Uterus (tissue), 3 donors: ENCODE measurements at regions not wholly inside any gene's neighbourhood (a gene's known extent, or its start where the extent isn't known, plus 50 kb on each side); places are given as distances from the start of the nearest gene placed in this dataset.

Experiments
- DNase-seq, 2 donors: peaks; one replicate each; pipeline ENCODE4 v3.0.0-alpha.2; 2019 to 2020
- H3K27ac ChIP-seq, 2 donors: fragments of 200-600 bp; sonication (generic); 1 replicate in 1 of 2; 2 replicates in 1 of 2; pipeline ENCODE4 v1.5.1; 2016 to 2018
- H3K27me3 ChIP-seq, 2 donors: fragments of 200-600 bp; sonication (generic); one replicate each; pipeline ENCODE4 v1.5.1; 2018 to 2019; ENCODE audit warnings: control low read depth in 1 of 2
- H3K36me3 ChIP-seq, 2 donors: fragments of 200-600 bp; sonication (generic); one replicate each; pipeline ENCODE4 v1.5.1; 2019; ENCODE audit warnings: control low read depth in 1 of 2
- H3K4me1 ChIP-seq, 2 donors: fragments of 200-600 bp; sonication (generic); one replicate each; pipeline ENCODE4 v1.5.1; 2018 to 2019; ENCODE audit warnings: control low read depth in 1 of 2
- H3K4me3 ChIP-seq, 2 donors: fragments of 200-600 bp; sonication (generic); 1 replicate in 1 of 2; 2 replicates in 1 of 2; pipeline ENCODE4 v1.5.1; 2018 to 2019; ENCODE audit warnings: mild to moderate bottlenecking in 1 of 2
- H3K9me3 ChIP-seq, 2 donors: fragments of 200-600 bp; sonication (generic); one replicate each; pipeline ENCODE4 v1.5.1; 2019; ENCODE audit warnings: control low read depth in 1 of 2
- CTCF ChIP-seq, 4 experiments: fragments of 200-600 bp in 2 of 4; fragments of 450-650 bp in 2 of 4; sonication (generic) in 2 of 4; IDR thresholded peaks; one replicate each; pipeline ENCODE4 v1.5.1; 2016 to 2019; ENCODE audit warnings: antibody characterized with exemption in 4 of 4, mild to moderate bottlenecking in 2 of 4, moderate library complexity in 1 of 4
- POLR2A ChIP-seq, 2 donors: fragments of 450-650 bp; IDR thresholded peaks; one replicate each; pipeline ENCODE4 v1.6.1; 2016; ENCODE audit warnings: antibody characterized with exemption in 2 of 2, mild to moderate bottlenecking in 1 of 2, moderate library complexity in 1 of 2
- intact Hi-C: fragments of 100-400 bp; cut with DNase I; formaldehyde crosslinking; loops from one replicate; pipeline ENCODE4 v1.15.1; 2023; ENCODE audit warnings: low total_unique reads
- donor health status: DM: yes; HTN: yes; CAD: no.

- Histone ChIP-seq H3K27ac (no peak overlapping the region), H3K4me1 (no peaks in the 10 kb centered on the region), H3K27me3 (no peaks in the 10 kb centered on the region), H3K36me3 (no peaks in the 10 kb centered on the region), H3K9me3 (no peaks in the 10 kb centered on the region), H3K4me3 (no peak overlapping the region)
- intact Hi-C loops = no loop called here
- TF ChIP-seq CTCF (IDR thresholded peaks at IDR 0.05) (no peak), POLR2A (IDR thresholded peaks at IDR 0.05) (no peak)
- no peak for DNase-seq
These were observed 688.7 kb downstream of the TUSC7 start for GRCh38 chr3:117398141-117398899.

- Histone ChIP-seq H3K4me3 (no peak overlapping the region), H3K27me3 (no peaks in the 10 kb centered on the region), H3K36me3 (no peaks in the 10 kb centered on the region), H3K9me3 (no peaks in the 10 kb centered on the region), H3K27ac (no peak overlapping the region), H3K4me1 (no peaks in the 10 kb centered on the region)
- intact Hi-C loops = no loop called here
- TF ChIP-seq CTCF (IDR thresholded peaks at IDR 0.05) (no peak), POLR2A (IDR thresholded peaks at IDR 0.05) (no peak)
- no peak for DNase-seq
These were observed 689.9 kb downstream of the TUSC7 start for GRCh38 chr3:117399311-117400078.

- Histone ChIP-seq H3K4me3 (no peak overlapping the region), H3K4me1 (no peaks in the 10 kb centered on the region), H3K36me3 (no peaks in the 10 kb centered on the region), H3K27me3 (no peaks in the 10 kb centered on the region), H3K9me3 (no peaks in the 10 kb centered on the region), H3K27ac (no peak overlapping the region)
- intact Hi-C loops = no loop called here
- no peak for TF ChIP-seq POLR2A (IDR thresholded peaks at IDR 0.05)
- TF ChIP-seq CTCF (IDR thresholded peaks at IDR 0.05) = no peak
- DNase-seq = no peak
These were observed 690.7 kb downstream of the TUSC7 start for GRCh38 chr3:117400303-117400702.

GRCh38 chr3:117404141-117404540, 694.6 kb downstream of the TUSC7 start:
- intact Hi-C loops = no loop called here
- Histone ChIP-seq H3K36me3 (no peaks in the 10 kb centered on the region), H3K4me1 (no peaks in the 10 kb centered on the region), H3K27me3 (no peaks in the 10 kb centered on the region), H3K4me3 (no peak overlapping the region), H3K27ac (no peak overlapping the region), H3K9me3 (no peaks in the 10 kb centered on the region)
- TF ChIP-seq CTCF (IDR thresholded peaks at IDR 0.05) (no peak), POLR2A (IDR thresholded peaks at IDR 0.05) (no peak)
- no peak for DNase-seq

- no peak for TF ChIP-seq CTCF (IDR thresholded peaks at IDR 0.05)
- no peak for TF ChIP-seq POLR2A (IDR thresholded peaks at IDR 0.05)
- Histone ChIP-seq H3K27me3 (no peaks in the 10 kb centered on the region), H3K27ac (no peak overlapping the region), H3K4me1 (no peaks in the 10 kb centered on the region), H3K36me3 (no peaks in the 10 kb centered on the region), H3K9me3 (no peaks in the 10 kb centered on the region), H3K4me3 (no peak overlapping the region)
- no peak for DNase-seq
- intact Hi-C loops = no loop called here
These were observed 695.2 kb downstream of the TUSC7 start for GRCh38 chr3:117404730-117405129.
